IPS-NIHi11 (cell line): ENCODE measurements at regions not wholly inside any gene's neighbourhood (a gene's known extent, or its start where the extent isn't known, plus 50 kb on each side); places are given as distances from the start of the nearest gene placed in this dataset.
A peak's percentile ranks its signal among the peaks of the same experiment; 100 is the strongest.
"Not testable (repeated sequence)": the region's sequence is repeated elsewhere in the genome, so short reads cannot be mapped to it uniquely, and the experiment has no call there.

ENCODE experiments used
- DNase-seq: peaks from one replicate; pipeline ENCODE4 v3.0.0; 2012; ENCODE audit warnings: mixed read lengths, low spot score

DNA sequence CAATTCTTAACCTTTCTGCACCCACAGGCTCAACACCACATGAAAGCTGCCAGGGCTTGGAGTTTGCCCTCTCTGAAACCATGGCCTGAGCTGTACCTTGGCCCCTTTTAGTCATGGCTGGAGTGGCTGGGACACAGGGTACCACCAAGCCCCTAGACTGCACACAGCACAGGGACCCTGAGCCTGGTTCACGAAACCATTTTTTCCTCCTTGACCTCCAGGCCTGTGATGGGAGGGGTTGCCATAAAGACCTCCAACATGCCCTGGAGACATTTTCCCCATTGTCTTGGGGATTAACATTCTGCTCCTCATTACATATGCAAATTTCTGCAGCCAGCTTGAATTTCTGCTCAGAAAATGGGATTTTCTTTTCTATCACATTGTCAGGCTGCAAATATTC is 113.4 kb downstream of the XPNPEP1 start:
- DNase-seq, result not testable (repeated sequence)

DNA sequence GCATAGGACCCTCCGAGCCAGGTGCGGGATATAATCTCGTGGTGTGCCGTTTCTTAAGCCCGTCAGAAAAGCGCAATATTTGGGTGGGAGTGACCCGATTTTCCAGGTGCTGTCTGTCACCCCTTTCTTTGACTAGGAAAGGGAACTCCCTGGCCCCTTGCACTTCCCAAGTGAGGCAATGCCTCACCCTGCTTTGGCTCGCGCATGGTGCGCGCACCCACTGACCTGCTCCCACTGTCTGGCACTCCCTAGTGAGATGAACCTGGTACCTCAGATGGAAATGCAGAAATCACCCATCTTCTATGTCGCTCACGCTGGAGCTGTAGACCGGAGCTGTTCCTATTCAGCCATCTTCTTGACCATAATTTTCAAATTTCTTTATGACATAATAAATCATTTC is 122.1 kb downstream of the XPNPEP1 start:
- not testable (repeated sequence) for DNase-seq

DNA sequence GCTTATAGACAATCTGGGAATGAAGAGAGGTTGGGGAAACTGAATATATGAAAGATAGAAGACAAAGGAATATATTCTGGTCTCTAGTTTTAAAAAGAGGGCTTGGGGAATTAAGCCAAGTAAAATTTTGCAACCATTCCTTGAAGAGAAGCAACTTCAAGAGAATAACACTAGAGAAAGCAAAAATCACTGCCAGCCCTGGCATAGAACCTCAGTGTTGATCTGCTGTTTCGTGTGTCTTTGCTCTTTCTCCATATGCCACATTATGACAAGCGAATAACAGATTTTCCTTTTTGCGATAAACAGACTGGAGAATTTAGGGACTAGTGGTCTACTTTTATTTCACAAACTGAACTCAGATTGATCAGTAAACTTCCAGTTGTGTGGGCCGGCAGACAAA is 132.7 kb downstream of the XPNPEP1 start:
- no peak for DNase-seq

GRCh38 chr10:109784236-109784635 is 139.1 kb downstream of the XPNPEP1 start:
- no peak for DNase-seq

GRCh38 chr10:109783286-109783685 is 140.0 kb downstream of the XPNPEP1 start:
- DNase-seq, result no peak

DNA sequence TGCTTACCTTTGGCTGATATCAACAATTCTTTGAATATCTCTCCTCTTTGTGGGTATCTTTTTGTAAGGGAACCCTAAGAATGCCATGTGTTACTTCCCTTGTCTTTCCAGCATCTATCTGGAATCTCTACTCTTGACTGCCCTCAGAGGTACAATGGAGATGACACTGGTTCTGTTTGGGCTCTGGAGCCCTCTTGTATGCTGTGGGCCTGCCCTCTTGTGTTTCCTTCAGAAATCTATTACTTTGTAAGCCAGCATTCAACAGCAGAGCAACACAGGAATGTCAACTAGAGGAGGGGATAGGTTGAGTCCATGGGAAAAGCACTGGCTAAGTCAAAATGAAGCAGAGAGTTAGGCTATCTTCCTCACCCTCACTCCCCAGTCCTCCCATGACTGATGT is 142.3 kb downstream of the XPNPEP1 start:
- DNase-seq, result no peak

DNA sequence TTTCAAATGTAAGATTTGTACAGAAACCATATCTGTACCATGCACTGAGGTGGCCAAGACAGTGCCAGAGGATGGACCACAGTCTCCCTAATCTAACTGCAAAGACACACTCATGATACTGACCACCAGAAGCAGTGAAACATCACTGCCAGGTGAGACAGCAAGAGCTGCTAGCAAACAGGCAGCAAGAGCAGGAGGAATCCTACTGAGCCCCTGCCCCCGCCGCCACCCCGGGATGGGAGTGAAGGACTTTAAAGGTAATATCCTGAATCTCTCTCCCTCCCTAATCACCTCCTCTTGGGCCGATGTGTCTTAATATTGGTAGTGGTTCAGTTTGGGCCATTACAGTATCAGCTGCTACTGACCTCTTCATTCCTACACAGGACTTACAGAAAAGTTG is 144.3 kb downstream of the XPNPEP1 start:
- no peak for DNase-seq

DNA sequence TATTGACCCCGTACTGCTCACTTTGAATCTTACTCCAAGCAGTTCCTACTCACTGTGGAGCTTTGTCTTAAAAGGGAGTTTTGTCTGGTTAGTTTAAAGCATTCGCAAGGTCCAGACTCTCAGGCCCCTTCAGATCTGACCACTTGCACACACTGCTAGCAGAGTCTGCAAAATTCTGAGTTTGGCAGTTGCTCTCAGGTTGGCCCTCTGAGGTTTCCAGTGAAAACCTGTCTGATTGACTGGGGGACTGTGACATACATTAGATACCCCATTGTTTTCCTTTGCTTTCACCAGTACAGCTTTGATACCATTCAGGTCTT is 149.2 kb downstream of the XPNPEP1 start:
- DNase-seq, result no peak

GRCh38 chr10:109773288-109774120 is 149.8 kb downstream of the XPNPEP1 start:
- peak; percentile 50 for DNase-seq

- DNase-seq, result no peak
Observed at GRCh38 chr10:109770663-109771062, 152.6 kb downstream of the XPNPEP1 start.

GRCh38 chr10:109769966-109770365 is 153.3 kb downstream of the XPNPEP1 start:
- DNase-seq, result no peak

DNA sequence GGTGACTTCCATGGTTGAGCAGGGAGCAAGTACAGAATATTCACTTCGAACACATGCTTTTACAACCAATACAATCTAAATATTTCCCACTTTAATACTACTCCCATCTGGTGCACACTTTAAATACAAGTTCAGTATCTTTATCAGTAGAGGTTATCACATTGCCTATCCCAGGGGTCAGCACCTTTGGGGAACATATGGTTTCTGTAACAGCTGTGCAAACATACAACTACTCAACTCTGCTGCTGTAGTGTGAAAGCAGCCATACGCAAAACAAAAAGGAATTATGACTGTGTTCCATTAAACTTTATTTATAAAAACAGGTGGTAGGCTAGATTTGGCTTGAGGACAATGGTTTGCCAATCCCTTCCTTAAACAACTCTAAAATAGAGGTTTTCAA is 157.5 kb downstream of the XPNPEP1 start:
- DNase-seq, result no peak

DNA sequence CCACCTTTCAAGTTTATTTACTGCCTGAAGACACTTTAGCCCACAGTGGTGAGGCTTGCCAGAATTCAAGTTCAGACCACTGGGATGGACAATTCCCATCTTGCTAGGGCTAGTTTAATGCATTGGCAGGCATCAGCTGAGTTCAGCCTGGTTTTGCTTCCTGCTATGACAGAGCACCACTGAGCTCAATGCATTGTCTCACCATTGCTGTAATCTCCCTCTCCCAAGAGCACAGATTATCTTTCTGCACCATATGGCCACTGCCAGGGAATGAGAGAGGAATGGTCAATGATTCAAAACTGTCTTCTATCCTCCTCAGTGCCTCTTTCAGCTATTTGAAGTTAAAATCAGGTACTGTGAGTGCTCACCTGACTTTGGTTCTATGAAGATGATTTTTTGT is 160.8 kb downstream of the XPNPEP1 start:
- DNase-seq, result no peak

DNA sequence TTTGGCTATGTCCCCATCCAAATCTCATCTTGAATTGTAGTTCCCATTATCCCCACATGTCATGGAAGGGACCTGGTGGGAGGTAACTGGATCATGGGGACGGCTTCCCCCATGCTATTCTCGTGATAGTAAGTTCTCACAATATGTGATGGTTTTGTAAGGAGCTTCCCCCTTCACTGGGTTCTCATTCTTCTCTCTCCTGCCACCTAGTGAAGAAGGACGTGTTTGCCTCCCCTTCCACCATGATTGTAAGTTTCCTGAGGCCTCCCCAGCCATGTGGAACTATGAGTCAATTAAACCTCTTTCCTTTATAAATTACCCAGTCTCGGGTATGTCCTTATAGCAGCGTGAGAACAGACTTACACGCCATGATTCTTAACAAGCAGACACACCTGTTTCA is 165.6 kb downstream of the XPNPEP1 start:
- not testable (repeated sequence) for DNase-seq

- no peak for DNase-seq
Observed at GRCh38 chr10:109746861-109747260, 176.4 kb downstream of the XPNPEP1 start.

- no peak for DNase-seq
Observed at GRCh38 chr10:109744020-109744419, 179.3 kb downstream of the XPNPEP1 start.

- DNase-seq, result no peak
Observed at GRCh38 chr10:109743574-109743973, 179.7 kb downstream of the XPNPEP1 start.

- DNase-seq, result no peak
Observed at GRCh38 chr10:109743146-109743545, 180.2 kb downstream of the XPNPEP1 start.

GRCh38 chr10:109741712-109742111 is 181.6 kb downstream of the XPNPEP1 start:
- no peak for DNase-seq

- no peak for DNase-seq
Observed at GRCh38 chr10:109740436-109740835, 182.9 kb downstream of the XPNPEP1 start.

DNA sequence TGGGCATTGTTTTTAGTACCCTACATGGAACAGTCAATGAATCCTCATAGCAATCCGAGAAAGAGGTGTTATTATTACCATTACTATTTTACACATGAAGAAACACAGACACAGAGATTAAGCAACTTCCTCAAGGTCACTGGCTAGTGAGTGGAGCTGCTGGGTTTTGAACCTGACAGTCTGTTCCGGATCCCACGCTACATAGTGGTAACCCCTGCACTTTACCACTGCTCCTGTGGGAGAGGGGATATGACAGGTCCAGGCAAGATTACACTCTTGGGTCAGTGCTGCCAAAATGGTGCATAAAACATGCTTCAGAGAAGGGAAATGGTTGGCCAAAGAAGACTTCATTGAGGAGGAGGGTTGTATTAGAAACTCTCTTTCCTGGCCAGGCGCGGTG is 185.7 kb downstream of the XPNPEP1 start:
- DNase-seq, result no peak

DNA sequence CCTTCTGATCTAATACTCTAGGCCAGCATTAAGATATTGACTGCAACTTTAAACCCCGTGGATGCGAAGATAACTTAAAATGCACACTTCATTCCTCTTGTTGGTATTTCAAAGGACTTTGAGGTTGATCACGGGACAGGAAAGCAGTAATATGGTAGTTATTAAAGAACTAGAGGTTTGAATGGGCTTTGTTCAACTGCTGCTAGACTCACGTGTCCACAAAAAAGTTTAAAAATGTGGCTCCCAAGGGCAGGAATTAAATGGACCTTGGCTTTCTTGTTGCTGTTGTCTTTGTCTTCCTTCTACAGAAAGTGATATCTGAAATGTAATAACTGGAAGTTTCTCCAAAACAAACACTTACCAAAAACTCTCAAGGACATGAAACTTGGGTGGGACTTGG is 186.3 kb downstream of the XPNPEP1 start:
- DNase-seq, result no peak

GRCh38 chr10:109735776-109736175 is 187.5 kb downstream of the XPNPEP1 start:
- no peak for DNase-seq

GRCh38 chr10:109732254-109732965 is 190.9 kb downstream of the XPNPEP1 start:
- DNase-seq, result no peak
